HEK293T (cell line): ENCODE measurements at regions not wholly inside any gene's neighbourhood (a gene's known extent, or its start where the extent isn't known, plus 50 kb on each side); places are given as distances from the start of the nearest gene placed in this dataset.

Source experiments
- BHLHE40 ChIP-seq: fragments of 450-650 bp; IDR thresholded peaks from 2 replicates; pipeline ENCODE4 v1.6.1; 2016; ENCODE audit warnings: mild to moderate bottlenecking, moderate library complexity, borderline replicate concordance
- FOXA1 ChIP-seq: fragments of 450-650 bp; IDR thresholded peaks from 2 replicates; pipeline ENCODE4 v1.6.1; 2016; ENCODE audit warnings: mild to moderate bottlenecking
- SP1 ChIP-seq: fragments of 450-650 bp; IDR thresholded peaks from 2 replicates; pipeline ENCODE4 v1.6.1; 2017
- TARDBP ChIP-seq: fragments of 450-650 bp; IDR thresholded peaks from 2 replicates; pipeline ENCODE4 v1.6.1; 2016

- TF ChIP-seq SP1 (no peak), TARDBP (no peak), FOXA1 (no peak), BHLHE40 (no peak)
These were observed 452.6 kb downstream of the SETBP1 start for GRCh38 chr18:45133276-45133675.
